ENCODE measurements at regions not wholly inside any gene's neighbourhood (a gene's known extent, or its start where the extent isn't known, plus 50 kb on each side); places are given as distances from the start of the nearest gene placed in this dataset.

DNA sequence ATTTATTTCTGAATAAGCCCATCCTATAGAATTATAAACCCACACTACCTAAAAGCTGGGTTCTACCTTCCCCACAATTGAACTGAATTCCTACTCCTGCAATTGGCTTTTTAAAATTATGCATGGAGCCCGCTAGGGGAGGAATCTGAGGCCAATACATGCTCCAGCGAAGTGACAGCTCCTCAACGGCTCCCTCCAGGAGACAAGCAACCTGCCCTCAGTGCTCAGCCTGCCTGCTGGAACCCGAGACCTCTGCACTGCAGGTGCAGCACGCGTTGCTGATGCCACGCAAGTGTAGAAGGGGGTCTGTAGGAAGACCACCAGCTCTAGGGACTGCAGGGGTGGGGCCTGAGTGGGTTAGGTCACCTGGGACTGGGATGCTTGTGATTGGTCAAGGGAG lies 170.2 kb upstream of the CDYL start:
- intact Hi-C loops (cut with micrococcal nuclease) (loop anchor here (2.0 to 10.0 kb wide), 5 partner anchors 35 to 329 kb away; no protein-coding TSS in a partner anchor), dilution Hi-C loops (cut with MboI; ENCODE audit: extremely low pct_ligation_motif_present, low sequenced_read_pairs) (no loop called here)
- H3K4me3 ChIP-seq (replicated peaks in 1 of 3; ENCODE audit: insufficient read depth in 1 of 3, low read depth in 1 of 3, low read length in 3 of 3): no peak overlapping the region
- no peak for DNase-seq (ENCODE audit: low read depth, low spot score)
- CTCF ChIA-PET: interaction anchor here (1.1 kb wide), 1 partner anchor 169 kb away, joined by 3 read pairs; no protein-coding TSS in a partner anchor
- no peaks in the 10 kb centered on the region for H3K27me3 ChIP-seq (ENCODE audit: control insufficient read depth in 2 of 2, insufficient read depth in 2 of 2, low read length in 2 of 2)
- H4K20me1 ChIP-seq (replicated peaks; ENCODE audit: control insufficient read depth, extremely low read depth, insufficient read depth, low read length): no peaks in the 10 kb centered on the region
- FAIRE-seq: no peak
- H3K36me3 ChIP-seq (ENCODE audit: control insufficient read depth in 2 of 2, extremely low read depth in 1 of 2, insufficient read depth in 2 of 2, low read length in 2 of 2): no peaks in the 10 kb centered on the region
- no peak for TF ChIP-seq FOS (IDR thresholded peaks at IDR 0.05; ENCODE audit: borderline replicate concordance, insufficient read depth, low read length)
- TF ChIP-seq POLR2A (IDR thresholded peaks at IDR 0.05; ENCODE audit: low read depth, low read length): no peak
- TF ChIP-seq, protein P1, sequence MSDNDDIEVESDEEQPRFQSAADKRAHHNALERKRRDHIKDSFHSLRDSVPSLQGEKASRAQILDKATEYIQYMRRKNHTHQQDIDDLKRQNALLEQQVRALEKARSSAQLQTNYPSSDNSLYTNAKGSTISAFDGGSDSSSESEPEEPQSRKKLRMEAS (IDR thresholded peaks at IDR 0.05; ENCODE audit: insufficient read depth, insufficient read length): no peak
- TF ChIP-seq, protein P2, sequence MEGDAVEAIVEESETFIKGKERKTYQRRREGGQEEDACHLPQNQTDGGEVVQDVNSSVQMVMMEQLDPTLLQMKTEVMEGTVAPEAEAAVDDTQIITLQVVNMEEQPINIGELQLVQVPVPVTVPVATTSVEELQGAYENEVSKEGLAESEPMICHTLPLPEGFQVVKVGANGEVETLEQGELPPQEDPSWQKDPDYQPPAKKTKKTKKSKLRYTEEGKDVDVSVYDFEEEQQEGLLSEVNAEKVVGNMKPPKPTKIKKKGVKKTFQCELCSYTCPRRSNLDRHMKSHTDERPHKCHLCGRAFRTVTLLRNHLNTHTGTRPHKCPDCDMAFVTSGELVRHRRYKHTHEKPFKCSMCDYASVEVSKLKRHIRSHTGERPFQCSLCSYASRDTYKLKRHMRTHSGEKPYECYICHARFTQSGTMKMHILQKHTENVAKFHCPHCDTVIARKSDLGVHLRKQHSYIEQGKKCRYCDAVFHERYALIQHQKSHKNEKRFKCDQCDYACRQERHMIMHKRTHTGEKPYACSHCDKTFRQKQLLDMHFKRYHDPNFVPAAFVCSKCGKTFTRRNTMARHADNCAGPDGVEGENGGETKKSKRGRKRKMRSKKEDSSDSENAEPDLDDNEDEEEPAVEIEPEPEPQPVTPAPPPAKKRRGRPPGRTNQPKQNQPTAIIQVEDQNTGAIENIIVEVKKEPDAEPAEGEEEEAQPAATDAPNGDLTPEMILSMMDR (IDR thresholded peaks at IDR 0.05; ENCODE audit: extremely low read depth in 1 of 2, insufficient read depth in 1 of 2, low read depth in 1 of 2, low read length in 2 of 2): no peak
- TF ChIP-seq POLR2AphosphoS5 (IDR thresholded peaks at IDR 0.05; ENCODE audit: insufficient read depth, low read depth, low read length): no peak
- TF ChIP-seq JUN (IDR thresholded peaks at IDR 0.05; ENCODE audit: borderline replicate concordance, insufficient read depth, insufficient read length, low read depth): no peak
- no peak overlapping the region for H3K4me2 ChIP-seq (ENCODE audit: insufficient read depth, low read length)
- H2AFZ ChIP-seq (ENCODE audit: low read depth, low read length): no peak overlapping the region
- POLR2A ChIA-PET: interaction anchor here (0.6 kb wide), 1 partner anchor 17 kb away, joined by 3 read pairs; no protein-coding TSS in a partner anchor
- no peak overlapping the region for H3K27ac ChIP-seq (ENCODE audit: insufficient read depth, low read depth, low read length)
- H3K9me1 ChIP-seq (replicated peaks; ENCODE audit: control insufficient read depth, extremely low read depth, insufficient read depth, low read length): no peaks in the 10 kb centered on the region
- no peaks in the 10 kb centered on the region for H3K79me2 ChIP-seq (ENCODE audit: control insufficient read depth, insufficient read depth, low read length)
- H3K4me1 ChIP-seq (ENCODE audit: control insufficient read depth, extremely low read depth, insufficient read depth, low read length): peaks cover 30% of the 10 kb centered on the region
- no peaks in the 10 kb centered on the region for H3K9me3 ChIP-seq (replicated peaks; ENCODE audit: control insufficient read depth, insufficient read depth, low read length)
- no peak overlapping the region for H3K9ac ChIP-seq (replicated peaks; ENCODE audit: extremely low read depth, insufficient read depth, low read length)
- BruUV-seq (replicated peaks): no TSS peak
